Left hindlimb (tissue), 1 donor: ENCODE measurements at regions not wholly inside any gene's neighbourhood (a gene's known extent, or its start where the extent isn't known, plus 50 kb on each side); places are given as distances from the start of the nearest gene placed in this dataset.

Experiments
- DNase-seq: peaks from one replicate; pipeline ENCODE4 v3.0.0-alpha.2; 2018

DNA sequence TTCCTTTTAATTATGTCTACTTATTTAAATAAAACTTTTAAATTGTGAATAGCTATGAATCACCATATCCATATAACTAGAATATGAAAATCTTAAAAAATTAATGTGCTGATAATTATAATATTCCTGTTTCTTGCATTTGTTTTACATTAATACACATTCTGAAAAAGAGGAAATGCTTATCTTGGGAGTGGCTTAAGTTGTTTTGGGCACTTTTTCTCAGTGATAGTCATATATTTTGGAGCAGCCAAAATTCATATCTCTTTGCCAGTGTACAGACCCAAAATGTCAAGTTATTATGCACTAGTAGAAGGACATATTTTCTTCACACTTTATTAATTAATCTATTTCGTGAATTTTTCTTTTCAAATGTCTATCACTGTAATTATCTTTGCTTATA is 838.5 kb downstream of the USP25 start:
- DNase-seq = no peak

- DNase-seq = no peak
These were observed 838.9 kb downstream of the USP25 start for GRCh38 chr21:16568661-16569060.

GRCh38 chr21:16569679-16570078 is 839.9 kb downstream of the USP25 start:
- DNase-seq = no peak

DNA sequence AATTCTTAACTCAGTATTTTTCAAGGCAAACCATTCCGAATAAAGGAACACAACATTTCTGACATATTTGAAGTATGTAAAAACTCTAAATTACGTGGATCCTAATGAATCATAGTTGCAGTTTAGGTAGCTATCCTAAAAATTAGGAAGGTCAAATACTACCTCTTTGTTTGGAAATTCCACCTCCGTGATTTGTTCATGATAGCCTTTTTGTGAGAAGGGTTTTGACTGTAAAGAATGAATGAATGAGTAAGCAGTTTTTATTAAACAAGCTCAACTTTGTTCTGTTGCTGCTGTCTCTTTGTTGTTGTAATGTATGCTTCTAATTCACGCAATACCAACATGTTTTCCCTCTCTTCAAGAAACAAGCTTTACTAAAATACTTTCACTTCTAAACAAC is 840.4 kb downstream of the USP25 start:
- DNase-seq = no peak

GRCh38 chr21:16570856-16571255 is 841.1 kb downstream of the USP25 start:
- DNase-seq = no peak

GRCh38 chr21:16571594-16571993 is 841.8 kb downstream of the USP25 start:
- DNase-seq = no peak

DNA sequence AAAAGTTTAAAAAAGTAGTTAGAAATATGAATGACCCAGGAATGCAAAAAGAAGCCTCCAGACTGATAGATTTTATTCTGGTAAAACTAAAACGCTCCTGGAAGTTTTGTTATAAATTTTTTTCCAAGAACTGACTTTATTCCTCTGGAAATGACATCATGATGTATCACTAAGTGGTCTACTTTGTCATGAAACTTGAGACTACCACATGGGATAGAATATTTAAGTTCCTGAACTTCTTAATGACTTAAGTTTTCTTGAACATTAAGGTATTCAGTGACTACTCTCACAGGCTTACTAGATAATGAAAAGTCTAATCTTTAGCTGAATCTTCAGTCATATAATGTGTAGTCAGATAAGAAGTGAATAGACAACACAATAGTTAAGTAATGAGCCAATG is 842.2 kb downstream of the USP25 start:
- no peak for DNase-seq

- DNase-seq = no peak
These were observed 843.8 kb downstream of the USP25 start for GRCh38 chr21:16573578-16573977.

- DNase-seq = no peak
These were observed 848.2 kb downstream of the USP25 start for GRCh38 chr21:16577975-16578374.

DNA sequence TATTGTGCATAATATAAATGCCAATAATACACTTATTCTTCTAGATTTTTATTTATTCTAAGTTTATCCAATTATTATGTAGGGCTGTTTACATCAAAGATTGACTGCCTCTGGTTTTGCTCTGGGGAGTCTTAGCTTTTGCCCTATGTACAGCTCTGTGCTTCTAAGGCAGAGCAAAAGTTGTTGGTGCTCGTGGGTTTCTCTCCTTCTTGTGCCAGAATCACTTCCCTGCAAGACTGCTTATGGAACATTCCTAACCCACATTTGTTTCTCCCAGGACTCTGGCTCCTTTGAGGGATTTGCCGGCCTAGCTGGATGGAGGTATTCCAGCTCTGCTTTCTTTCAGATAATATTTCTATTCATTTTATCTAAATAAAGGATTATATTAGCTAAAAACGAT is 849.1 kb downstream of the USP25 start:
- DNase-seq = no peak

DNA sequence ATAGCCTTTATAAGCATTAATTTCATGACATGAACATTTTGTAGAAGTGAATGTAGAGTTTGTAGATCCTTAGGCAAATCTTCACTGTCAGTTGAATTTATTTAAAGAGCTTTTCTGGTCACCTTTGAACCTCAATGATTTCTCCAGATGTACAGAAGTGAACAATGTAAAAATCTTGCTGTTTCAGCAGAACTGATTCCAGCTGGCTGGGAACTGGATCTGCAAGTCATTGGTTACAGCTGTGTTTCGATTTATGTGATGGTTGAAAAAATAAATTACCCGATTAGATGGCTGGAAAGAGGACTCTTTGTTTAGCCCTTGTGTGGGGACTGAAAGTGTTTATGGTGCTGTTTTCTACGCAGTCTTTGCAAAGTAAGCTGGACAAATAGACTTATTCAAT is 849.8 kb downstream of the USP25 start:
- DNase-seq = peak; percentile 80

GRCh38 chr21:16580661-16581060 is 850.9 kb downstream of the USP25 start:
- DNase-seq = no peak

DNA sequence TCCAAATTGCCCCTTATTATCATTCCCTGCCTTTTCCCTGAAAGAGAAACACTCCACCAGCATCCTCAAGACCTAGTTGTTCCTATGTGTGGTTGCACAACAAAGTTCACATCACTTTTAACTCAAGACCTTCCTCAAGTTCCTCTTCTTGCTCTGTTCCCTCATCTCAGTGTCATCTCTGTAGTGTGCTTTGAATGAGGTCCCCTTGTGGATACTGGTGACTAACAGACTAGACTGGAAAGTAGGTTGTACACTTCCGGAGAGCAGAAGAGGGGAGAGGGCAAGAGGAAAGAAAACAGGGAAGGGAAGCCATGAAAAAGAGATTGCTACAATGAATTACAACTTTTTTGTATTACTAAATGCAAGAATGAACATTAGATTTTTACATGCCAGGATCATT is 853.8 kb downstream of the USP25 start:
- no peak for DNase-seq

GRCh38 chr21:16584756-16585155 is 855.0 kb downstream of the USP25 start:
- no peak for DNase-seq

DNA sequence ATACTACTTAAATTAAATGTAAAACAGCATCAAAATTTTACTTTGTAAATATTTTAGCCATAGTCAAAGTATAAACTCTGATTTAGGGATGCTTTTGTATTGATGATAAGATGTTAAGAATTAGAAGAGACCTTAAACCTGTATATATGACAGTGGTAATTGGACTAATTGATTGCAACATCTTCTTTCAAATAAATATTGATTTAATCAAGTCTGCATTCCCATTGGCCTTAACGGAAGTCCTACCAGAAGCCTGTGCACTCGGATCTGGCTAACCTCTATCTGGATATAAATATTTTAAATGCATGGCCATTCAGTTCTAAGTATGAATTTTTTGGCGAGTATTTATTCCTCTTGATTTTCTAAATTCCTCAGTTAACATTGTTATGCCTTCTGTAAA is 856.1 kb downstream of the USP25 start:
- DNase-seq = no peak

GRCh38 chr21:16587141-16587581 is 857.4 kb downstream of the USP25 start:
- peak; percentile 33 for DNase-seq

DNA sequence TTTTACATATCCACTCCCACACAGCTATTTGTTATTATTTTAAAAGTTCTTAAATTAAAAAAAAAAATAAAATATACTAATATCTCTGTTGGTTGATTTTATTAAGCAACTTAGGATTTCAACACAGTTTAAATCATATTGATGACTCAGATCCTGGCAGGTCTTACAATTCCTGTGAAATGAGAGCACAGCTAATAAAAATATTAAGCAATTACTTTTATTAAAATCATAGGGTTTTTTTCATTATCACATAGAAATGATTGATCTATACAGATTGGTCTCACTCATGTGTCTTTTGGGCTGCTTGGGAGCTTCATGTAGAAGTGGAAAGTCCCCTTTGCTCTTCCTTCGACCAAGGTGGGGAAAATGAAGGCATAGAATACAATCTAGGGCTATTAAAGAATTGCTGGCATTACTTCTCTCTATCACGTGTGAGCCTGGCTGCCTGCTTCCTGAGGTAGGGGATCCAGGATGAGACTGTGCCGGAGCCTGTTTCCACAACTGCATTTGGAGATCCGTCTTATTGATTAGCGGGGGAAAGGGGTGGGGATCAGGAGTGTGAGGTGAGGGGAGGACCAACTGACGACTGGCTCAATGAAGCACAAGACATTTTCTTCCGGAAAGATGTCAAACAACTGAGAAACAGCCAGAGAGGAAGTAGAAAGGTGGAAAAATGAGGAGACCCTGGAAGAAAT is 858.0 kb downstream of the USP25 start:
- DNase-seq = no peak

- peak; percentile 74 for DNase-seq
These were observed 858.7 kb downstream of the USP25 start for GRCh38 chr21:16588433-16588860.

DNA sequence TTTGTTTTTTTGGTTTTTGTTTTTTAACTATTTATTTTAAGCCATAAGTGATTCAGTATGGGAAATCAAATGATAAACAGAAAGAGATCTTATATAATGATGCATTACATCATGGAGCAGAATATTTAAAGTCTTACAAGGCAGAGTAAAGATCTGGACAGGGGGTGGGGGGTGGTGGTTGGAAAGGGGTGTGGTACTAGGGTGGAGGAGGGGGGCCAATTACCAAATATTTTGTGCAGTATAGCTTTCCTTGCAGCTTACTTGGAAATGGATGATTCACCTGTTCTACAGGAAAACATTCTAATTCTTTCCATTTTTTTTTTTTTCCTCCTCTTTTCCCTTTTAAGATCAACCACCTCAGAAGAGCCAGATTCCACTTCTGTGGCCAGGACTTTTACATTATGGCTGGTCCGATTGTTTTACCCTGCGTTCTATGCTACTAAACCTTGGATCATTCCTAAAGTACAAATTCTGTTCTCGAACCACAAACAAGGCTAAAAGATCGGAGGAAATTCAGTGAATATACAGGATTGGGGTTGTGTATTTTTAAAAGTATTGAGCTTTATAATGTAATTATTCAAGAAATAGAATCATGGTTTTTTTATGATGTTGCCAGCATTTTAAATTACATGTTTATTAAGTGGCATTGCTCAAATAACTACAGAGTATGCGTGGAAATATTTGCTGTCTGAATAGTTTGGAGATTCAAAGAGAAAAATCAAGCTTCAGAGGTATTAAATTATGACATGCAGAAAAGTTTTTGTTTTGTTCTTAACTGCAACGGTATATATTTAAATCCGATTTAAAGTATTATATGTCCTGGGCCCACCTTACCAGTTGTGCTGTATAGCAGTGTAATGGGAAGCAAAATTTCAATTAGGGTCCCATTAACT is 859.5 kb downstream of the USP25 start:
- DNase-seq = no peak

- no peak for DNase-seq
These were observed 860.4 kb downstream of the USP25 start for GRCh38 chr21:16590186-16590585.

- no peak for DNase-seq
These were observed 861.0 kb downstream of the USP25 start for GRCh38 chr21:16590641-16591292.

- DNase-seq = no peak
These were observed 862.6 kb downstream of the USP25 start for GRCh38 chr21:16592381-16592780.

GRCh38 chr21:16594191-16594590 is 864.4 kb downstream of the USP25 start:
- no peak for DNase-seq

- no peak for DNase-seq
These were observed 866.6 kb downstream of the USP25 start for GRCh38 chr21:16596369-16596768.
